HG03139 (cell line): ENCODE measurements at regions not wholly inside any gene's neighbourhood (a gene's known extent, or its start where the extent isn't known, plus 50 kb on each side); places are given as distances from the start of the nearest gene placed in this dataset.

Experiments
- ATAC-seq: cut with Tn5 transposase; IDR thresholded peaks from one replicate; pipeline ENCODE4 v1.9.1; 2021; ENCODE audit not compliant: unreplicated experiment

DNA sequence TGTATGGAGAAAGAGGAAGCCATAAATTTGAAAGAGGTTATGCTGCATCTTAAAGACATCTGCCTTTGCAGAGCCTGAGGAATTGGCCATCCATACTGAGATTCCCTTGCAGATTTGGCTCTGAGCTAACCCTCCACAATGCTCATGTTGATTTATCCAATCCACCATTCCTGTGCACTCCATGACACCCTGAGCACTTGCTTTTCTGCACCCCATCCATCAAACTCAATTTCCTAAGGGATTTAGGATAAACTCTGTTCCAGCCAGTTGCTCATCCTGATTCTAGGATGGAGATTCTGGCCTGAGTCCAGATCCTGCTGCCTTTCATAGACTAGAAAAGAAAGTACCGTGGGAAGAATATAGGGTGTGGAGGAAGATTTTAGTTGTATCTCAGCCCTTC, 379.2 kb upstream of the LARGE1 start:
- no peak for ATAC-seq

DNA sequence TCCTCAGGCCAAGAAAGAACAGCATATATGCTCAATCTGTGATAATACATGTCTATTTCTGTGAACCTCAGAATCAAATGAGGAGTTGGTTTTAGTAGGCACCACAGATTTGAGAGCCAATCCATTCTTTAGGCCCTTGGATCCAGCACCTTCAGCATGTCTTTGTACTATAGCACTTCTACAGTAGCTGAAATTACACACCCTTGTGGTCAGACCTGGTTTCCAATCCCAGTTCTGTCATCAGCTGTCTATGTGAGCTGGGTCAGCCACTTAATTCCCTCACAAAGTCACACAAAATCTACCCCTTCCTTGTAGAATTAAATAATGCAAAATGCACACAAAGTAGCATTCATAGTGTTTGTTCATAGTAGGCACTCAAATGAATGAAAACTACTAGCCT, 381.3 kb upstream of the LARGE1 start:
- ATAC-seq, result no peak

GRCh38 chr22:34303656-34304055, 383.4 kb upstream of the LARGE1 start:
- ATAC-seq, result no peak

- no peak for ATAC-seq
These were observed 386.1 kb upstream of the LARGE1 start for GRCh38 chr22:34306361-34306760.

- ATAC-seq, result no peak
These were observed 387.8 kb upstream of the LARGE1 start for GRCh38 chr22:34308101-34308500.

- ATAC-seq, result no peak
These were observed 399.1 kb upstream of the LARGE1 start for GRCh38 chr22:34319346-34319745.

- no peak for ATAC-seq
These were observed 404.5 kb upstream of the LARGE1 start for GRCh38 chr22:34324763-34325162.

DNA sequence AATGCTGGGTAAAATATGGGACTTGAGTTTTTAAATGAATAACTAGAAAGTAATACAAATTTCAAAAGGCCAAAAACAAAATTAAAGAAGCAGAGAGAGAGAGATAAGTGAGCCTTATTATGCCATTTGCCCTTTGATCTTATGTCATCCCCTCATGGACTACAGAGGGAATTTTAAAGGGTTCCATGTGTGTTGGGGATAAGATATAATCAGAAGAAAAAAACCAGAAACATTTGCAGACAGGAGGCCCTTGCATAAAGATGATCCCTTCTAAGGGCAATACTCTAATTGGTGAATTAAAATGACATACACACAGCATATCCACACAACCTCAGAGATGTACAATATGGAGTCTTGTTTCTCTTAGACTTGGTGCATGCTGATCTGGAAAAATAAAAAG, 406.6 kb upstream of the LARGE1 start:
- no peak for ATAC-seq

DNA sequence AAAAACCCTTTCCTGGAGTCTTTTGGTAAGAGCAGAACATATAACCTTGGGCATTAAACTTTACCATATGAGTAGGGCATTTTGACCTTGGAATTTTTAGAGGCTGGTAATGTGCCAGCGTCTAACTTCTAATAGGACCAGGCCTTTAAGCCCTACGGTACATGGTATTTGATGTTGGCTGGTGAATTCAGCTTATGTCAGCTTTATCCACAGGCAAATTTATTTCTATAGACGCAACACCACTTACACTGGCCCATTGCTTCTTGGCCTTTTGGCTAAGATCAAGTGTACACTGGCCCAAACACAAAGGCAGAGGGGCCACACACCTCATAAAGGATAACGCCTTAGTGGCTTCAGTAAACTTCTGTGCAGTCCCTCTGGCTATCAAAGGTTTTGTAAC, 410.2 kb upstream of the LARGE1 start:
- ATAC-seq, result no peak

DNA sequence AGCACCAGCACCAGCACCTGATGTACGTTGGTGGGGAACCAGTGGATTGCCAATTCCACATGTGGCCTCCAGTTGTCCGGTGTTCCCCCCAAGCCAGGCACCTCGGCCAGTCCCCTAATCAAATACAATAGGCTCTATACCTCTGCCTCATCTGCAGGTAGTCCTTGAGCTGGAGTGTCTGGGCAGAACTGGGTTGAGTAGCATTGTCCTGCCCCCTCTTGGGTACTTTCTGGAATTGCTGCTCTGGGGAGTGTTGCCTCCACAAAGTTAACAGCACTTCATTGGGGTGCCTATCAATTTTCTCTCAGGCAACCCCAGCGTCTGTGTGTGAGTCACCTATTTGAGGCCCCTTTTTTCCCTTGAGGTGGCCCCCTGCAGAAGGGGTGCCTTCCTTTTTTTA, 413.0 kb upstream of the LARGE1 start:
- ATAC-seq, result no peak

- ATAC-seq, result no peak
These were observed 414.6 kb upstream of the LARGE1 start for GRCh38 chr22:34334893-34335292.

DNA sequence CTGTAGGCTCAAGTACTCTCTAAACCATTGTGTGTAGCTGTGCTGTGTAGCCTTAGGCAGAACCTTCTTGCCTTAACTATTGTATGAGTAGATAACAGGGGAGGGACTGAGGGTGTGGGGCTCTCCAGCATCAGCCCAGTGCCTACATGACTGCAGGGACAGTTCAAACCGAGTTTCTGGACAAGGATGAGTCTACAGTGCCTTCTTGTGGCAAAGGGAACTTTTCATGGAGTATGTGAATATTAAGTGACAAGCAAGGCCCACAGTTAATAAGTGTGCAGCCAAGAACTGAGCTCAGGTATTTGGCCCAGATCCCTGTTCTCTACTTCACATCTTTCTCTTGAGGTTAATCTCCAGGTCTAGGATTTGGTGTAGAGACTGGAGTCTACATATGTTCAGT, 424.4 kb upstream of the LARGE1 start:
- no peak for ATAC-seq

- ATAC-seq, result no peak
These were observed 434.0 kb upstream of the LARGE1 start for GRCh38 chr22:34354071-34354817.

- ATAC-seq, result no peak
These were observed 436.2 kb upstream of the LARGE1 start for GRCh38 chr22:34356481-34356880.

GRCh38 chr22:34370711-34371110, 450.4 kb upstream of the LARGE1 start:
- ATAC-seq, result no peak

DNA sequence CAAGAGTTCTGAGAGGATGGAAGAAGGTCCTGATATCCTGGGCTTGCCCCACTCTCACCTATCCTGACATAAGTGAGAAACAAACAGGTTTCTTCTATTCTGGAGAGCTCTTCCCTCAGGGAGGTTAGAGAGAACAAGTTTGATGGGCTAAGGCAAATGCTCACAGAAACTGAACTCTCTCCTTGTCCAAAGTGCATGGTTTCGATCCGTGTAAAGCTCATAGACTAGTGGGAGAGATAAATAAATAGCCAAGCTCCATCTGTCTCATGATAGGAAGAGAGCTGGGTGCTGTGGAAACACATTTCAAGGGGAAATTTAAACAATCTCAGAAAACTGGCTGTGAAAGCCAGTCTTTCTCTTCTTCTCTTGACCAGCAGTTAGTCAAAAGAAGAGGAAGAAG, 459.5 kb upstream of the LARGE1 start:
- no peak for ATAC-seq

GRCh38 chr22:34380532-34380931, 460.3 kb upstream of the LARGE1 start:
- no peak for ATAC-seq

GRCh38 chr22:34390400-34390799, 470.1 kb upstream of the LARGE1 start:
- ATAC-seq, result no peak

- no peak for ATAC-seq
These were observed 475.1 kb upstream of the LARGE1 start for GRCh38 chr22:34395370-34395769.

- ATAC-seq, result no peak
These were observed 483.4 kb upstream of the LARGE1 start for GRCh38 chr22:34403667-34404066.

- ATAC-seq, result no peak
These were observed 489.8 kb upstream of the LARGE1 start for GRCh38 chr22:34410111-34410510.

DNA sequence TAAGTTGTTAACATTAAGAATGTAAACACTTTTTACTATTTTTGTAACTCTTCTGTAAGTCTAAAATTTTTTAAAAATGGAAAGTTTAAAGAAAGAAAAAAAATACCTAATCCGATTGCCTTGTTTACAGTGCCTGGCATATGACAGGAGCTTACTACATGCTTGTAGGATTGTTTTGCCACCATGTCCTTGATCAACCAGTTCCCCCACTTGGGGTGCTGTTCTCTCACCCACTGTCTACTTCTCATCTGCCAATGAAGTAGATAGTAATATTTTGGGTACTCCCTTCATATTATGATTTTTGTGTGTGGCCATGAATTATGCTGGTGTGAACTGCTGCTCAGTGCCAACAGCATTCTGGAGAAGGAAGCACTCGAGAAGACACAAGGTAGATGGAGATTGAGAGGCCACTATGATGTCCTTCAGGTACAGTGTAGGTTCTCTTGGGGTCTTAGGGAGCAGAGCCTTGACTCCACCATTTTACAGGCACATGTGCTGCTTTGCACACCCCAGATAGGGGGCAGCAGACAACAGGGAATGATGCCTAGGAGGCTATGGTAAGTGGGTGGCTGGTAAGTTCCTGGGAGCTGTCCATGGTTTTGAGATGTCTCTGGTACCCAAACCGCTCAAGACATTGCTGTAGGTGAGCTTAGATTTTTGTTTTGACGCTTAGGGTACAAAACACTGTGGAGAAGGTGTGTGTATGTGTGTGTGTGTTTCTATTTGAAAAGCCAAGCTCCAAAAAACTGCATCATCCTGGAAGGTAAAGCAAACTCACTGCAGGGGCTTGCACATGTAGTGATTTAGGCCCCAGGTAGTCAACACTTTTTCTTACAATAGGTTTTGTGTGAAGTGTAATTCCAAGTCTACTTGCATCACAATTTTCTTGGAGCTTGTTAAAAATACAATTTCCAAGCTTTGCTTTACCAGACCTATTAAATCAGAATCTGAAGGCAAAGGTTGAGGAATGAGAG, 494.5 kb upstream of the LARGE1 start:
- ATAC-seq, result no peak
